HepG2 (cell line): ENCODE measurements at regions not wholly inside any gene's neighbourhood (a gene's known extent, or its start where the extent isn't known, plus 50 kb on each side); places are given as distances from the start of the nearest gene placed in this dataset.
A peak's percentile ranks its signal among the peaks of the same experiment; 100 is the strongest.

ENCODE experiments used
- CHD4 ChIP-seq: fragments of 200-600 bp; sonication (generic); IDR thresholded peaks from 2 replicates; pipeline ENCODE4 v1.7.0; 2017; ENCODE audit warnings: mild to moderate bottlenecking, low read length, borderline replicate concordance
- CTCF ChIP-seq: sonication (generic); formaldehyde crosslinking; IDR thresholded peaks from 2 replicates; pipeline ENCODE4 v1.5.0; 2020; ENCODE audit warnings: mild to moderate bottlenecking, missing genetic modification reagents, moderate library complexity
- EZH2 ChIP-seq: conservative IDR thresholded peaks from 2 replicates; pipeline ENCODE4 v1.6.1; 2012; ENCODE audit warnings: mild to moderate bottlenecking, low read depth, low read length, moderate library complexity
- NFATC3 ChIP-seq: sonication (generic); formaldehyde crosslinking; IDR thresholded peaks from 2 replicates; pipeline ENCODE4 v1.5.1; 2020; ENCODE audit warnings: mild to moderate bottlenecking, missing genetic modification reagents
- NFRKB ChIP-seq: fragments of 450-650 bp; IDR thresholded peaks from 2 replicates; pipeline ENCODE4 v1.6.1; 2017
- SOX6 ChIP-seq, 2 experiments: fragments of 450-650 bp in 1 of 2; sonication (generic) in 1 of 2; formaldehyde crosslinking in 1 of 2; IDR thresholded peaks; 2 replicates each; pipeline versions ENCODE4 v1.4.0 to v1.6.1; 2017 to 2020; ENCODE audit warnings: antibody characterized with exemption in 1 of 2, mild to moderate bottlenecking in 1 of 2, missing genetic modification reagents in 1 of 2
- SRF ChIP-seq: IDR thresholded peaks from 2 replicates; pipeline ENCODE4 v1.6.1; 2011; ENCODE audit warnings: mild to moderate bottlenecking, low read depth, low read length, moderate library complexity
- TBX2 ChIP-seq: sonication (generic); formaldehyde crosslinking; IDR thresholded peaks from 2 replicates; pipeline ENCODE4 v1.5.0; 2020; ENCODE audit warnings: missing genetic modification reagents, mild to moderate bottlenecking, borderline replicate concordance
- TFDP2 ChIP-seq: sonication (generic); formaldehyde crosslinking; IDR thresholded peaks from 2 replicates; pipeline ENCODE4 v1.4.0; 2020; ENCODE audit warnings: missing genetic modification reagents
- ZNF124 ChIP-seq: sonication (generic); formaldehyde crosslinking; IDR thresholded peaks from 2 replicates; pipeline ENCODE4 v1.4.0; 2020; ENCODE audit warnings: missing genetic modification reagents
- ZNF138 ChIP-seq: sonication (generic); formaldehyde crosslinking; IDR thresholded peaks from 2 replicates; pipeline ENCODE4 v1.5.0; 2020; ENCODE audit warnings: mild to moderate bottlenecking, low read depth, missing genetic modification reagents
- ZNF207 ChIP-seq: fragments of 450-650 bp; IDR thresholded peaks from 2 replicates; pipeline ENCODE4 v1.6.1; 2016; ENCODE audit warnings: antibody characterized with exemption, borderline replicate concordance
- ZNF512 ChIP-seq: sonication (generic); formaldehyde crosslinking; IDR thresholded peaks from 2 replicates; pipeline ENCODE4 v1.4.0; 2020; ENCODE audit warnings: mild to moderate bottlenecking, missing genetic modification reagents
- ZNF7 ChIP-seq: IDR thresholded peaks from 2 replicates; pipeline ENCODE4 v1.6.1; 2016; ENCODE audit warnings: missing biosample characterization, missing genetic modification reagents
- ZNF816 ChIP-seq: sonication (generic); formaldehyde crosslinking; IDR thresholded peaks from 2 replicates; pipeline ENCODE4 v1.8.0; 2022; ENCODE audit warnings: missing genetic modification reagents, mild to moderate bottlenecking, borderline replicate concordance
- ZSCAN22 ChIP-seq: sonication (generic); formaldehyde crosslinking; IDR thresholded peaks from 2 replicates; pipeline ENCODE4 v1.4.0; 2020; ENCODE audit warnings: mild to moderate bottlenecking, missing genetic modification reagents
- TF ChIP-seq, protein P1 (sequence below): sonication (generic); formaldehyde crosslinking; IDR thresholded peaks from 2 replicates; pipeline ENCODE4 v1.8.1; 2023; ENCODE audit warnings: mild to moderate bottlenecking, missing genetic modification reagents, borderline replicate concordance
- TF ChIP-seq, protein P2 (sequence below): sonication (generic); formaldehyde crosslinking; IDR thresholded peaks from 2 replicates; pipeline ENCODE4 v1.8.0; 2022; ENCODE audit warnings: missing genetic modification reagents, mild to moderate bottlenecking, inconsistent platforms, borderline replicate concordance
- TF ChIP-seq, protein P3 (sequence below), 2 experiments: fragments of 450-650 bp in 1 of 2; sonication (generic) in 1 of 2; formaldehyde crosslinking; IDR thresholded peaks; 2 replicates each; pipeline versions ENCODE4 v1.5.0 to v1.8.0; 2020 to 2022; ENCODE audit warnings: mild to moderate bottlenecking in 1 of 2, missing genetic modification reagents in 1 of 2

DNA sequence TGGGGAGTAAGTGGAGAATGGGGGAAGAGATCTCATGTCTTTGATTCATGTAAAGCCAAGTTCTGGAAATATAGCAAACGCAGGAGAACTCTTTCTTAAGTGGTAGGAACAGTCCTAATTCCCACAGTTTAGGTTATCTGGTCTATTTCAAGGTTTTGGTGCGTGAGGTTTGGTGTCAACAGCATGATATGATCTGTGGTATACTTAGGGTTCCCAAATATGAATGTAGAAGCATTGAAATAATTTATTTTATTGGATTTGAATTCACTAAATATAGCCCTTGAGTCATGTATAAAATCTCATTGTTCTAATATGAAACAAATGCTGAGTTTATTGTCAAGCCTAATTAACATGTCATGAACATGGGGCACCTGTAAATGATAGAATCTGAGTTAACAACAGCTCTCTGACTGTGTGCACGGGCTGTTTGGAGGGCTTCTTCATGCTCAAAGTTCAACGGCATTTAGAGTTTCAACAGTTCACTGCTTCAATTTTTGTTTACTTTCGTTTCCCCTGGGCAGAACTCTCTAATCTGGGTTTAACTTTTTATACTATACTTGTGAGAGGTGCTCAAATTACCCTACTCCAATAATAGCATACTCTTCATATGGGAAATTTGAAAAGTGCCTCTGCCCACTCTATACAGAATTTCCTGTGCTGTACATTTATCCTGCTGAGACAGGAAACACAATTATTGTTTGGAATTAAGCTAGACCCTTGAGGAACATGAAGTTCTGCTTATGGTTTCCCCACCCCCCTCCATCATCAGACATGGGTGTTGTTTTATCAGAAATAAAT lies 236.3 kb upstream of the ZNF217 start (continued):
- TF ChIP-seq SOX6 (IDR thresholded peaks at IDR 0.05) (no peak), SOX6 (CRISPR knock-in tag; IDR thresholded peaks at IDR 0.05) (peak; percentile 87), TBX2 (peak; percentile 85; the same call in 1 of the 2 replicates), ZNF7 (no peak), CTCF (CRISPR knock-in tag) (no peak), ZNF124 (peak; percentile 71; the same call in 1 of the 2 replicates), SRF (no peak), ZNF138 (CRISPR knock-in tag) (no peak), ZSCAN22 (no peak), TFDP2 (no peak; the same call in 1 of the 2 replicates), NFRKB (no peak), NFATC3 (CRISPR knock-in tag) (no peak), ZNF207 (no peak), CHD4 (peak; percentile 66), ZNF512 (CRISPR knock-in tag) (no peak), ZNF816 (CRISPR knock-in tag) (peak; percentile 62; the same call in 1 of the 2 replicates), EZH2 (no peak)
- TF ChIP-seq, protein P1, sequence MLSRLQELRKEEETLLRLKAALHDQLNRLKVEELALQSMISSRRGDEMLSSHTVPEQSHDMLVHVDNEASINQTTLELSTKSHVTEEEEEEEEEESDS (CRISPR knock-in tag): no peak
- TF ChIP-seq, protein P2, sequence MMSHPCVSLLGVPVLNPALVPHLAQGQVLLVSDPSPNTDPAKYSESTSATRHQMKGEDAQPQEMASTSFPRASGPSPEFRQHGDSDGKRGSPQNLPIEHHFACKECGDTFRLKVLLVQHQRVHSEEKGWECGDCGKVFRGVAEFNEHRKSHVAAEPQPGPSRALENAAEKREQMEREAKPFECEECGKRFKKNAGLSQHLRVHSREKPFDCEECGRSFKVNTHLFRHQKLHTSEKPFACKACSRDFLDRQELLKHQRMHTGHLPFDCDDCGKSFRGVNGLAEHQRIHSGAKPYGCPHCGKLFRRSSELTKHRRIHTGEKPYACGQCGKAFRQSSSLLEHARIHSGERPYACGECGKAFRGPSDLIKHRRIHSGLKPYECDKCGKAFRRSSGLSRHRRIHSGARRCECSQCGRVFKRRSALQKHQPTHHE (CRISPR knock-in tag): no peak
- TF ChIP-seq, protein P3, sequence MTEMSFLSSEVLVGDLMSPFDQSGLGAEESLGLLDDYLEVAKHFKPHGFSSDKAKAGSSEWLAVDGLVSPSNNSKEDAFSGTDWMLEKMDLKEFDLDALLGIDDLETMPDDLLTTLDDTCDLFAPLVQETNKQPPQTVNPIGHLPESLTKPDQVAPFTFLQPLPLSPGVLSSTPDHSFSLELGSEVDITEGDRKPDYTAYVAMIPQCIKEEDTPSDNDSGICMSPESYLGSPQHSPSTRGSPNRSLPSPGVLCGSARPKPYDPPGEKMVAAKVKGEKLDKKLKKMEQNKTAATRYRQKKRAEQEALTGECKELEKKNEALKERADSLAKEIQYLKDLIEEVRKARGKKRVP (CRISPR knock-in tag; IDR thresholded peaks at IDR 0.05): no peak
